ENCODE measurements at regions not wholly inside any gene's neighbourhood (a gene's known extent, or its start where the extent isn't known, plus 50 kb on each side); places are given as distances from the start of the nearest gene placed in this dataset.
A peak's percentile ranks its signal among the peaks of the same experiment; 100 is the strongest.
"Not testable (repeated sequence)": the region's sequence is repeated elsewhere in the genome, so short reads cannot be mapped to it uniquely, and the experiment has no call there.

GRCh38 chr14:46432516-46432915 is 219.1 kb downstream of the RPL10L start:
- no peak for DNase-seq

DNA sequence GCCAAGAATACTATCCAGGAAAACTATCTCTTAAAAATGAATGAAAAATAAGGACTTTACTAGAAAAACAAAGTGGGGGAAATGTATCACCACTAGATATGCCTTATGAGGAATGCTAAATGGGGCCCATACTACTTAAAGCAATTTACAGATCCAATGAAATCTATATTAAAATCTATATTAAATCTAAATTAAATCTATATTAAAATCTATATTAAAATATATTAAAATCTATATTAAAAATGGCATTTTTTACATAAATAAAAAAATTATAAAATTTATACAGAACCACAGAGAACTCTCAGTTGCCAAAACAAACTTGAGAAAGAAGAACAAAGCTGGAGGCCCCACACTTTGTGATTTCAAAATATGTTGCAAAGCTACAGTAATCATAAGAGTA is 234.5 kb downstream of the RPL10L start:
- no peak for DNase-seq

- no peak for DNase-seq
Measured at GRCh38 chr14:46404865-46405811, 246.4 kb downstream of the RPL10L start.

GRCh38 chr14:46402001-46402690 is 249.4 kb downstream of the RPL10L start:
- DNase-seq = not testable (repeated sequence)

DNA sequence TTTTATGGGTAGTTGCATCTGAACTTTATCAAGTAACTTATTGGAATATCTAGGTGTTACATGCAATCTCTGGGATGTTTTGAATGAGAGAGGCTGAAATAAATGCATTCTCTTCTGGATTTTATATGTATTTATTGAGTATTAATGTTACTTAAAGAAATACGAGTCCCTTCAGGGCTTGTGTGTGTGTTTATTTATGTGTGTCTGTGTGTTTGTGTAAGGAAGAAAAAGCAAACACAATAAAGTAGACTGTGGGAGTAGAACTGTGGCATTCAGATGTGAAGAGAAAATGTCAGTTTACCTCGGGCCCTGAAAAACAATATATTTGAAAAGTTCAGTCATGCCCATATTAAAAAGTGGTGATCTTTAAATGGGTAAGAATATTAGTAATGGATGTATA is 250.5 kb downstream of the RPL10L start:
- no peak for DNase-seq

- DNase-seq = no peak
Measured at GRCh38 chr14:46399049-46399448, 252.5 kb downstream of the RPL10L start.

DNA sequence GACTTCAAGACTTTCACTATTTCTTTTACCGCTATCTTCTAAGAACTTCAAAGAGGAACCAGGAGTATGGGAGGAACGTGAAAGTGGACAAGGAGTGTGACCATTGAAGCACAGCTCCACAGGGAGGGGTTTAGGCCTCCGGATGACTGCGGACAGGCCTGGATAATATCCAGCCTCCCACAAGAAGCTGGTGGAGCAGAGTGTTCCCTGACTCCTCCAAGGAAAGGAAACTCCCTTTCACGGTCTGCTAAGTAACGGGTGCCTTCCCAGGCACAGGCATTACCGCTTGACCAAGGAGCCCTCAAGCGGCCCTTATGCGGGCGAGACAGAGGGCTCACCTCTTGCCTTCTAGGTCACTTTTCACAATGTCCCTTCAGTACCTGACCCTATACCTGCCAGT is 267.0 kb downstream of the RPL10L start:
- no peak for DNase-seq

GRCh38 chr14:46381674-46382073 is 269.9 kb downstream of the RPL10L start:
- DNase-seq = no peak

GRCh38 chr14:46378248-46378647 is 273.3 kb downstream of the RPL10L start:
- no peak for DNase-seq

DNA sequence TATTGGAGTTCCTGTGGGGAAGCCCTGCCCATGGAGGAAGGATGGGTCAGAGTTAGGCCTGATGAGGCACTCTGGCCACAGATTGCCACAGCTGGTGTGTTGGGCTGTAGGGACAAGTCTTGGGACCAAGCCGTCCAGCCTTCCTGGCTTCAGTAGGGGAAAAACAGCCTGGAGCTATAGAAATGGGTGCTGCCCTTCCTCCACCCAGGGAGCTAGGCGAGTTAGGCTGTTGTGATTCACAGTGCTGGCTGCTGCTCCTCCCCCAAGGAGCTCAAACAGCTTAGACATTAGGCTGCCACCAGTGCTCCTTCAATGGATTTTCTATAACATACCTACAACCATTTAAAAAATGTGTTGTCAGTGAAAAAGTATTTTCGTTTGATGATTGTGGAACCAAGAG is 274.3 kb downstream of the RPL10L start:
- no peak for DNase-seq

DNA sequence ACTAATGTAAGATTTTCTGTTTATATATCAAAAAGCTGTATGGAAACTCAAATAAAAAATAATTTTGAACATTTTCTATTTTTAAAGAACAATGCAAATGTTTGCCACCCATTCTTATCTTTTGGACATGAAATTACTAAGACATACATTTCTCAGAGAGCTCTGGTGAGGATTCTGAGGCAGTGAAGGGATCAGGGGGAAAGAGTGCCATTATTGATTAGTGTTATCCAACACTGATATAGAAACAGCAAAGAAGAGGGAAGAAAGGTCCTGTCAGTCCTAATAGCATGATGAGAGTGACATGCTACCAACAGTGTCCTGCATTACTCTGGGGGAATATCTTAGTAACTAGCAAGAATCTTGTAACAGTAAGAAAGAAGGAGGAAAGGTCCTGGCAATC is 282.2 kb downstream of the RPL10L start:
- DNase-seq = no peak

DNA sequence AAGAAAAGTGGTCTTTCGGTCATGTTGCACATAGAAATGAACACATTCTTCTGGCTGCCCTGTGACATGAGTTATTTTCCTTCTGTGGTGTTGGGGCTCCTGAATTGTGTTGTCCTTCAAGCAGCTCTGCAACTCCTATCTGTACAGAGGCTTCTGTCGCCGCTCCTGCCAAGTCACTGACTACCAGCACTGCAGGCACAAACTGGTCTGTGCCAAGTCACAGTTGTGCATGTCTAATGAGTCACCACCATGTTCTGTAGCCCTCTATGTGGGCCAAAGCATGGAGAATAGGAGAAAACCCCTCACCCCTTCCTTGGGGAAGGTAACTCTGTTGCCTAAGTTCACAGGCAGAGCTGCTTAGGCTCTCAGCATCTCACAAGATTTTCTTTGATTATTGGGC is 283.3 kb downstream of the RPL10L start:
- DNase-seq = no peak

GRCh38 chr14:46352844-46353243 is 298.7 kb downstream of the RPL10L start:
- DNase-seq = no peak

GRCh38 chr14:46344327-46344937 is 307.1 kb downstream of the RPL10L start:
- DNase-seq = peak; percentile 1 to 35

GRCh38 chr14:46325777-46326176 is 325.8 kb downstream of the RPL10L start:
- no peak for DNase-seq

DNA sequence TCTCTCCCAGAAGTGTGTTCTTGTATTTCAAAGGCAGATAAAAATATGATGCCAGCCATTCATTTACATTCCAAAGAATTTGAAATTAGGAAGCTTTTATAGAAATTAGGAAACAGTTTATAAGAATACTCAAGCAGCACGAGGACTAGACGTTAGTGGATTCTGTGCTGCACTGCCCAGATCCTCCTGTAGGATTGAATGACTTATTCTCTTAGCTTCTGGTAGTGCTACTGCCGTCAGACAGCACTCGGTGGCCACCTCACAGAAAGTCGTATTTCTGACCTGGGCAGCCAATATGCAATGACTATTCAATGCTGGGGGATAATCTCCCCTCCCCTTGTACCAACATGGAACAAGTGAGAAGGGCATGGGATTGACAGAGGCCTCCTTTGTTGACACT is 326.4 kb downstream of the RPL10L start:
- DNase-seq = no peak

DNA sequence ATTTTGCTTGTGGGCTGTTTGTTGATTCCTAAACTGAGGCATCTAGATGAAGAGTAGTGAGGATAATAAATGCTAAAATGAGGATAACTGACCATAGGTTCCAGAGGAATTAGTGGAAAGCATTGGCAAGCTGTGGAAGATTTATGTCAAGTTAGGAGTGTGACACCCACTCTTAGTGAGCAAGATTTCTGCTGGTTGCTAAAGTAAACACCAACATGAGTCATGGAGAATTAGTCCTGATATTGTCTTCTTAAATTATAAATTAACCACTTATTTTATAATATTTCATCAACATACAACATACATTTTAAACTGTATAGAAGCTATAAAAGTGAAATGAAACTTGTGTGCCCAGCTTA is 328.2 kb downstream of the RPL10L start:
- no peak for DNase-seq

DNA sequence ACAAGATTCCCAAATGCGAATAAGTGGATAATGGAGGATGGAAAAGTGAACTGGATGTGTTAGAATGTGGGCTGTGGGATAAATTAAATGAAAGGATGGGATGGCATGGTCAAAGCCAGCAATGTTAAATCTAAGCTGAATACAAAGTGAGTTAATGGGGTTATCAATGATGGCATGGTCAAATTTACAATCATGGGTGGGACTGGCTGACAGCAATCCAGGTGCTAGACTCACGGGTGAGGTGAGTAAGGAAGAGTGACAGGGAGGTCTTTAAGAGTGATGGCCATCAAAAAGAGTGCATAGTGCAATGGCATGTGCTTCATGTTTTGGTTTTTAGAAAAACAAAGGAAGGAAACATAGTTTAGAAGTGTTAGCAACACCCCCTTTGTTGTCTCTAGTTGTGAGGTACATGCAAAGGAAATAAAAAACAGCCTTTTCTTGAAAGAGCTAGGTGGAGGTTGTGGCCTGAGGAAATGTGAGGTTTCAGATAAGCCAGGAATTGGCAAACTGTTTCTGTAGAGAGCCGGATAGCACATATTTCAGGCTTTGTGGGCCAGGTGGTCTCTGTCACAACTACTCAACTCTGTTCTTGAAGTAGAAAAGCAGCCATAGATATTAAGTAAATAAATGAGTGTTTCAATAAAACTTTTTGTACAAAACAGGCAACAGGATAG is 328.7 kb downstream of the RPL10L start:
- no peak for DNase-seq

DNA sequence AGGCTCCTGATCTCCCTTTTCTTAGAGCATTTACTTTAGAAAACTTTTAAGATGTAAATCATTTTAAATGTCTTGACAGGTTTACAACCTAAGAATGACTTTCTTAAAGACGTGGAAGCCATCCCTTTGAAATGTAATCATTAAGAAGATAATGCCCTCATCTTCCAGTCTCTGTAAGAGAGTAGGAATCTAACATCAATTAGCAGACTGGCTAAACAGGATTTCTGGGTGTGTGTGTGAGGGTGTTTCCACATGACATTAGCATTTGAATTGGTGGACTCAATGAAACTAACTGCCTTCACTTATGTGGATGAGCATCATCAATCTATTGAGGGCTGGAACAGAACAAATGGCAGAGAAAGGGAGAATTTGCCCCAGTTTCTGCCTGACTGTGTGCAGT is 329.5 kb downstream of the RPL10L start:
- DNase-seq = no peak

GRCh38 chr14:46306267-46306666 is 345.3 kb downstream of the RPL10L start:
- DNase-seq = no peak

DNA sequence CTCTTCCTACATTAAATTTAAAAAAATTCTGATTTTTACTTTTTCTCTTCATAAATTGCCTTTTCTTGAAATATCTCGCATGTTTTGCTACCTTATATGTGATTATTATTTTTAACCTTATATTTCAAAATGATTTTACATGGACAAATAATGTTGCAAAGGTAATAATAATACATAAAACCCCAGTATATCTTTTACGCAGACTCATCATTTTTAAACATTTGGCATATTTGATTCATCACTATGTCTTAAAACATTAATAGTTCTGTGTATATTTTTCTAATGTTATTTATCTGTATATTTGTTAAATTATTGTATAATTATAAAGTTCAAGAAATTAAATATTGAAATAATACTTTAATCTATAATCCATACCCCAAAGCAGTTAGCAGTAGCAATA is 350.8 kb downstream of the RPL10L start:
- no peak for DNase-seq

GRCh38 chr14:46290706-46291105 is 360.9 kb downstream of the RPL10L start:
- DNase-seq = no peak

GRCh38 chr14:46279776-46280175 is 371.8 kb downstream of the RPL10L start:
- DNase-seq = no peak
